SU-DHL-6 (cell line): ENCODE measurements at regions not wholly inside any gene's neighbourhood (a gene's known extent, or its start where the extent isn't known, plus 50 kb on each side); places are given as distances from the start of the nearest gene placed in this dataset.

Experiments
- H2AFZ ChIP-seq: fragments of 200-600 bp; sonication (generic); 2 replicates; pipeline ENCODE4 v1.6.1; 2014; ENCODE audit warnings: low read depth, mild to moderate bottlenecking, moderate library complexity, mixed read lengths, antibody characterized with exemption, low read length; ENCODE audit not compliant: severe bottlenecking
- H3F3A ChIP-seq: fragments of 200-600 bp; shearing (Covaris generic); 2 replicates; pipeline ENCODE4 v1.6.0; 2016; ENCODE audit warnings: antibody characterized with exemption, mild to moderate bottlenecking; ENCODE audit not compliant: insufficient read depth
- H3K27ac ChIP-seq: fragments of 200-600 bp; sonication (generic); 2 replicates; pipeline ENCODE4 v1.5.1; 2016; ENCODE audit warnings: low read depth, mild to moderate bottlenecking, low read length, moderate library complexity, mixed read lengths
- H3K27me3 ChIP-seq: fragments of 200-600 bp; sonication (generic), shearing (Covaris generic); 2 replicates; pipeline ENCODE4 v1.6.0; 2014; ENCODE audit warnings: mild to moderate bottlenecking, low read length
- H3K36me3 ChIP-seq: fragments of 200-600 bp; sonication (generic); 2 replicates; pipeline ENCODE4 v1.6.1; 2014; ENCODE audit warnings: mild to moderate bottlenecking, low read length, mixed read lengths
- H3K4me2 ChIP-seq: fragments of 300-600, 200-600 bp; shearing (Covaris generic), sonication (generic); 2 replicates; pipeline ENCODE4 v1.6.0; 2014; ENCODE audit warnings: low read length, low read depth, mild to moderate bottlenecking; ENCODE audit not compliant: poor library complexity, severe bottlenecking
- H3K4me3 ChIP-seq: fragments of 200-600 bp; sonication (generic); 2 replicates; pipeline ENCODE4 v1.5.1; 2014; ENCODE audit warnings: antibody characterized with exemption, low read length, mild to moderate bottlenecking, mixed read lengths; ENCODE audit not compliant: insufficient read depth, poor library complexity, severe bottlenecking
- H3K79me2 ChIP-seq: fragments of 200-600 bp; sonication (generic); 2 replicates; pipeline ENCODE4 v1.6.1; 2014; ENCODE audit warnings: mild to moderate bottlenecking, low read length, moderate library complexity; ENCODE audit not compliant: insufficient read depth
- H3K9ac ChIP-seq: fragments of 200-600 bp; sonication (generic); 2 replicates; pipeline ENCODE4 v1.7.0; 2014; ENCODE audit warnings: mild to moderate bottlenecking, low read length
- H3K9me2 ChIP-seq: fragments of 200-600 bp; sonication (generic); replicated peaks from 2 replicates; pipeline ENCODE4 v1.6.1; 2014; ENCODE audit warnings: low read length; ENCODE audit not compliant: insufficient read depth
- H3K9me3 ChIP-seq: fragments of 200-600 bp; sonication (generic); 2 replicates; pipeline ENCODE4 v1.6.1; 2014; ENCODE audit warnings: low read length, mixed read lengths; ENCODE audit not compliant: insufficient read depth
- H4K20me1 ChIP-seq: fragments of 200-600 bp; sonication (generic); 2 replicates; pipeline ENCODE4 v1.6.1; 2014; ENCODE audit warnings: low read depth, mild to moderate bottlenecking, antibody characterized with exemption, low read length, moderate library complexity, mixed read lengths
- EZH2phosphoT487 ChIP-seq: fragments of 200-600 bp; sonication (generic), shearing (Covaris generic); conservative IDR thresholded peaks from 2 replicates; pipeline ENCODE4 v1.6.1; 2018; ENCODE audit warnings: mild to moderate bottlenecking, antibody characterized with exemption, low read length, moderate library complexity, mixed read lengths
- TF ChIP-seq, protein P1 (sequence below): fragments of 200-600 bp; sonication (generic); IDR thresholded peaks from one replicate; pipeline ENCODE4 v1.5.1; 2017; ENCODE audit warnings: antibody characterized with exemption, mild to moderate bottlenecking, low read length, moderate library complexity; ENCODE audit not compliant: insufficient read depth, poor library complexity, severe bottlenecking

DNA sequence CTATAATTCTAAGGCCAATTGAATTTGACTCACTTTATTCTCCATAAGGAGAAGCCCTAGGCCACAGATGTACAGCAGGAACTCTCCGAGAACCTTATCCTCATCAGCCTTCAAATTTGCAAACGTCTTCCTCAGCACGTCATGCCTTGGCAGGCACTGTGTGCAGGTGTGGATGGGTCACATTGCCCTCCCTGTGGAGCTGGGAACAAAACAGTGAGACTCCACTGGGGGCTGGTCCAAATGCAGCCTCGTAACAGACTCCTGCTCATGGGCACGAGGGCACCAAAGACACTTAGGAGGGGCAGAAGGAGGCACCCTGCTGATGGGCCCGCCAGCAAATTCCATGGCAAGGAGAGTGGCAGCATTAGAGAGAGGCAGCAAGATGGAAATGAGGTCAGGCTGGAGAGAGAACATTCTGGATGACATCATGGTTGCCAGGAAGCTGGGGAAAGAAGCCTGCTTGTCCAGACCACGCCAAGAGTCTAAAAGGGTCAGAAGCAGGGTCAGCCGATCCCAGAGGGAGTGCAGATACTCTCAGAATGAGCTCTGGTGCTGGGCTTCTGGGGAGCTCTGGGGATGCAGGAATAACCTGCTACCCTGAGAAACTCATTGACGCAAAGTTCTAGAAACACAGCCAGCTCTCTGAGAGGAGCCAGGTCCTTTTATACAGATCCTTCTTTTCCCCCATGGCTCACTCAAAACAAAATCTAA lies 242.2 kb downstream of the B3GLCT start:
- TF ChIP-seq EZH2phosphoT487 = no peak
- Histone ChIP-seq H3K4me3 (no peak overlapping the region), H3K9me3 (no peaks in the 10 kb centered on the region), H3K9me2 (no peaks in the 10 kb centered on the region), H3F3A (no peaks in the 10 kb centered on the region), H3K27ac (no peak overlapping the region), H3K36me3 (no peaks in the 10 kb centered on the region), H4K20me1 (no peaks in the 10 kb centered on the region), H3K27me3 (no peaks in the 10 kb centered on the region), H3K9ac (no peak overlapping the region), H3K4me2 (no peak overlapping the region), H3K79me2 (no peaks in the 10 kb centered on the region), H2AFZ (no peak overlapping the region)

- Histone ChIP-seq H3K79me2 (no peaks in the 10 kb centered on the region), H3K27ac (no peak overlapping the region), H2AFZ (no peak overlapping the region), H3K36me3 (no peaks in the 10 kb centered on the region), H3K9ac (no peak overlapping the region), H3K4me2 (no peak overlapping the region), H3K9me3 (no peaks in the 10 kb centered on the region), H3K9me2 (no peaks in the 10 kb centered on the region), H3K4me3 (no peak overlapping the region), H3F3A (no peaks in the 10 kb centered on the region), H4K20me1 (no peaks in the 10 kb centered on the region), H3K27me3 (no peaks in the 10 kb centered on the region)
- TF ChIP-seq, protein P1, sequence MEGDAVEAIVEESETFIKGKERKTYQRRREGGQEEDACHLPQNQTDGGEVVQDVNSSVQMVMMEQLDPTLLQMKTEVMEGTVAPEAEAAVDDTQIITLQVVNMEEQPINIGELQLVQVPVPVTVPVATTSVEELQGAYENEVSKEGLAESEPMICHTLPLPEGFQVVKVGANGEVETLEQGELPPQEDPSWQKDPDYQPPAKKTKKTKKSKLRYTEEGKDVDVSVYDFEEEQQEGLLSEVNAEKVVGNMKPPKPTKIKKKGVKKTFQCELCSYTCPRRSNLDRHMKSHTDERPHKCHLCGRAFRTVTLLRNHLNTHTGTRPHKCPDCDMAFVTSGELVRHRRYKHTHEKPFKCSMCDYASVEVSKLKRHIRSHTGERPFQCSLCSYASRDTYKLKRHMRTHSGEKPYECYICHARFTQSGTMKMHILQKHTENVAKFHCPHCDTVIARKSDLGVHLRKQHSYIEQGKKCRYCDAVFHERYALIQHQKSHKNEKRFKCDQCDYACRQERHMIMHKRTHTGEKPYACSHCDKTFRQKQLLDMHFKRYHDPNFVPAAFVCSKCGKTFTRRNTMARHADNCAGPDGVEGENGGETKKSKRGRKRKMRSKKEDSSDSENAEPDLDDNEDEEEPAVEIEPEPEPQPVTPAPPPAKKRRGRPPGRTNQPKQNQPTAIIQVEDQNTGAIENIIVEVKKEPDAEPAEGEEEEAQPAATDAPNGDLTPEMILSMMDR = no peak
- TF ChIP-seq EZH2phosphoT487 = no peak
These were observed 242.8 kb downstream of the B3GLCT start for GRCh38 chr13:31442571-31442970.

DNA sequence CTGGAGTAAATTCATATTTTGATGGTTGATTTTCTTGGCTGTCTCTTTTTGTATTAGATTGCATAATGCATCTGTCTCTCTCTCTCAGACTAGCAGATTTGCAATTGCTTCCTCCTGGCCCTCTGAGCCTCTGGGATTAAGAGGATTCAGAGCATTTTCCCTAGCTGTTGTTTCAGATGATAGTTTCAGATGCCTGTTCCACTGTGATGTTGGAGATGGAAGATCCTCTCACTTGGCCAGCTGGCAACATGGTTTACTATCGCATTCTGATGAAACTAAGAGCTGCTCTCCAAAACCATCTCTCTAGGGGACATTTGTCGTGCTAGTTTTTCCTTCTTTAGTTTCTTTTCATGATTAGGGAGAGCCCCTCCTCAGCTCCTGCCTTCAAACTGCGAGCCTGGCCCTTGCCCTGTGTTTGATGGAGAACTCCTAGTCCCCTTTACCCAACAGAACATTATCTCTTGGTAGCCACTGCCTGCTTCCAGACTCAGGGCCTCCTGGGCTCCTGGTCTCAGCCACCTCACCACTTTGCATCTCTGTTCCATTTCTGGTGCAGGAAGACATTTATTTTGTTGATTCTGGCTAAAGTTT lies 244.6 kb downstream of the B3GLCT start:
- no peaks in the 10 kb centered on the region for H3K79me2 ChIP-seq
- no peaks in the 10 kb centered on the region for H4K20me1 ChIP-seq
- TF ChIP-seq, protein P1 = no peak
- no peak for TF ChIP-seq EZH2phosphoT487
- no peak overlapping the region for H3K4me2 ChIP-seq
- H3K9me3 ChIP-seq = no peaks in the 10 kb centered on the region
- H3K27me3 ChIP-seq = no peaks in the 10 kb centered on the region
- no peak overlapping the region for H3K27ac ChIP-seq
- no peak overlapping the region for H2AFZ ChIP-seq
- H3K9me2 ChIP-seq = no peaks in the 10 kb centered on the region
- no peak overlapping the region for H3K4me3 ChIP-seq
- no peak overlapping the region for H3K9ac ChIP-seq
- H3F3A ChIP-seq = no peaks in the 10 kb centered on the region
- H3K36me3 ChIP-seq = no peaks in the 10 kb centered on the region

DNA sequence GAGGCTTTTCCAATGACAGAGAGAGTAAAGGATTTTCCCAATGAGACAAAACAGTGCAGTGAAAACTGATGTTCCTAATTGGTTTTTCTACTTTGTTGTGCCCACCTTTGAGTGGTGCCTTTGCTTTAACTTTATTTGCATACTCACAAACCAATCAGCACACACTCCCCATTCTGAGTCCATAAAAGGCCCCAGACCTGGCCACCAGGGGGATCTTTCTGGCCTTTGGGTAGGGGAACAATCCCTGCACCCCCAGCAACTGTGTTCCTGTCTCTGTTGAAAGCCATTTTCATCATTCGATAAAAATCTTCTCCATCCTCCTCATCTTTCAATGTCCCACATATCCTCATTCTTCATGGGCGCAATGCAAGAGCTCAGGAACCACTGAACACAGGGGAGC lies 252.8 kb downstream of the B3GLCT start:
- Histone ChIP-seq H3K4me2 (no peak overlapping the region), H4K20me1 (no peaks in the 10 kb centered on the region), H3F3A (no peaks in the 10 kb centered on the region), H3K27ac (no peak overlapping the region), H3K36me3 (no peaks in the 10 kb centered on the region), H3K79me2 (no peaks in the 10 kb centered on the region), H3K9me3 (no peaks in the 10 kb centered on the region), H3K9me2 (no peaks in the 10 kb centered on the region), H3K9ac (no peak overlapping the region), H2AFZ (no peak overlapping the region), H3K27me3 (no peaks in the 10 kb centered on the region), H3K4me3 (no peak overlapping the region)
- TF ChIP-seq EZH2phosphoT487 = no peak
- TF ChIP-seq, protein P1 = no peak
